ES-I3 (cell line): ENCODE measurements at regions not wholly inside any gene's neighbourhood (a gene's known extent, or its start where the extent isn't known, plus 50 kb on each side); places are given as distances from the start of the nearest gene placed in this dataset.

Experiments used
- H3K36me3 ChIP-seq: 2 replicates; pipeline ENCODE4 v1.6.1; 2013; ENCODE audit warnings: mild to moderate bottlenecking, low read length, control low read depth, moderate library complexity; ENCODE audit not compliant: insufficient read depth
- H3K4me1 ChIP-seq: 2 replicates; pipeline ENCODE4 v1.6.1; 2013; ENCODE audit warnings: mild to moderate bottlenecking, control low read depth, low read length; ENCODE audit not compliant: insufficient read depth
- H3K9ac ChIP-seq: 2 replicates; pipeline ENCODE4 v1.6.1; 2013; ENCODE audit warnings: low read depth, mild to moderate bottlenecking, low read length, moderate library complexity
- H3K9me3 ChIP-seq: 2 replicates; pipeline ENCODE4 v1.6.1; 2013; ENCODE audit warnings: mild to moderate bottlenecking, low read length, moderate library complexity; ENCODE audit not compliant: control insufficient read depth, insufficient read depth

DNA sequence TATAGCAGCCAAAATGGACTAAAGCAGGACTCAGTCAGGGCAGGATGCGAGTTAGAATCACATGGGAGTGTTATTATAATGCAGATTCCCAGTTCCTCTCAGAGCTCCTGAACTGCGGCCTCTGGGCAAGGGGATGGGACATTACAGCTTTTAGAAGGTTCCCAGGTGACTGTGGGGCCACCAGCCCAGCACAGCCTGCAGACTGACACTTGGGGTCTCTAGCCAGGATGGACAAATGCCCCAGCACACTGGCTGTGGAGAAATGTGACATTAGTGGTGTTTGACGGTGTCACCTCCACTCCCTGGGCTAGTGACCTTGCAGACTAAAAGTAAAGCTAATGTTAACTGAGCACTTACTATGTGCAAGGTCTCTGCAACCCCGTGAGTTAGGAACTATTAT is 238.0 kb upstream of the HS6ST1 start:
- Histone ChIP-seq H3K9ac (no peak overlapping the region), H3K4me1 (no peaks in the 10 kb centered on the region), H3K9me3 (no peaks in the 10 kb centered on the region), H3K36me3 (no peaks in the 10 kb centered on the region)

DNA sequence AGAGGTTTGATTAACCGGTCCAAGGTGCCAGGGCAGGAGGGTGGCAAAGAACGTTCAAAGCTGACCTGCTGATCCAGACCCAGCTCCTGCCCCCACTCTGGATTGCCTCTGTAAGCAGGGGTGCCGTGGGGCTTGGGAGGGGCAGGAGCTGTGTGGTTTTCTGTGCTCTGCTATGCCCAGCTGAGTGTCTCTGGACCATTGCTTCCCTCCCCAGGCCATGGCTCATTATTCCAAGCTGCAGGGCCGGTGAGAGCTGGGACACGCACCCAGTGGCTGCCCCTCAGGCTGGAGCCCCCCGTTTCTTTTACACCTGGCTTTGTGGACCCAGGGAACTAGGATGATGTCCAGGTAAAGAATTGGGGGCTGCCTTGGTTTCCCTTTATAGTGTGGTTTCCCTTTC is 238.4 kb upstream of the HS6ST1 start:
- Histone ChIP-seq H3K9me3 (no peaks in the 10 kb centered on the region), H3K9ac (no peak overlapping the region), H3K4me1 (no peaks in the 10 kb centered on the region), H3K36me3 (no peaks in the 10 kb centered on the region)

DNA sequence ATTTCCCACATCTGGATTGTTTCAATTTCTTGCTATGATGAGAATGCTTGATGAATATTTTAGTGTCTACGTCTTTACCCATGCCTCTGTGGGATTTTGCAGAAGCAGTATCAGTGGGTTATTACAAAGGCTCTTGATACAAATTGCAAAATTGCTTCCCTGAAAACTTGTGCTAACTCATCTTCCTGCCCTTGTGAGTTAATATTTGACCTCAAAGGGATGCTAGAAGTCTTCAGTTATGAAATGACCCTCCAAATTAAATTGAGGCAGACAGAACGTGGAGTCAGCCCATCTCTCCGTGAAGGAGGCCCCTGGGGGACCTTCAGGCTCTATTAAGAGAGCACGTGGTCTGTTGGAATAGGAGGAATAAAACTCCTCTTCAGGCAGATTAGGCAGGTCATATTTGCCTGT is 239.2 kb upstream of the HS6ST1 start:
- Histone ChIP-seq H3K9me3 (no peaks in the 10 kb centered on the region), H3K9ac (no peak overlapping the region), H3K4me1 (no peaks in the 10 kb centered on the region)

DNA sequence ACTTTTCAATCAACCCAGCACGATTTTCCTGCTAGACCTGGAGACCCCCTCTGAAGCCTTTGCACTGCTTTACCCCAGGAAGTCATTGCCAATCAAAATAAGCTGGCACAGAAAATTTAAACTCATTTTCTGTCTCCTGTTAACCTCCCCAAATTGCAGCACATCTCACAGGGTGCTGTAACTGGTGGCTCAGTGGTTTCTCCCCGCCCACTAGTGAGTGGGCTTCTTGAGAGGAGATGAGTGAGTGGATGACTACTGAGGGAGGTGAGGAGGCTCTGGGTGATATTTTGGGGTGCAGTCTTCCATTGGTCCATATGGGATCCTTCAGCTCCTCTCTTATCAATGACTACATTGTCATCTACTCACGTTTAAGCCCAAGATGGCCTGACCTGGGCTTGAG is 239.8 kb upstream of the HS6ST1 start:
- Histone ChIP-seq H3K9me3 (no peaks in the 10 kb centered on the region), H3K36me3 (no peaks in the 10 kb centered on the region), H3K4me1 (no peaks in the 10 kb centered on the region), H3K9ac (no peak overlapping the region)

More for the DNA sequence above, 239.2 kb upstream of the HS6ST1 start:
- no peaks in the 10 kb centered on the region for H3K36me3 ChIP-seq

DNA sequence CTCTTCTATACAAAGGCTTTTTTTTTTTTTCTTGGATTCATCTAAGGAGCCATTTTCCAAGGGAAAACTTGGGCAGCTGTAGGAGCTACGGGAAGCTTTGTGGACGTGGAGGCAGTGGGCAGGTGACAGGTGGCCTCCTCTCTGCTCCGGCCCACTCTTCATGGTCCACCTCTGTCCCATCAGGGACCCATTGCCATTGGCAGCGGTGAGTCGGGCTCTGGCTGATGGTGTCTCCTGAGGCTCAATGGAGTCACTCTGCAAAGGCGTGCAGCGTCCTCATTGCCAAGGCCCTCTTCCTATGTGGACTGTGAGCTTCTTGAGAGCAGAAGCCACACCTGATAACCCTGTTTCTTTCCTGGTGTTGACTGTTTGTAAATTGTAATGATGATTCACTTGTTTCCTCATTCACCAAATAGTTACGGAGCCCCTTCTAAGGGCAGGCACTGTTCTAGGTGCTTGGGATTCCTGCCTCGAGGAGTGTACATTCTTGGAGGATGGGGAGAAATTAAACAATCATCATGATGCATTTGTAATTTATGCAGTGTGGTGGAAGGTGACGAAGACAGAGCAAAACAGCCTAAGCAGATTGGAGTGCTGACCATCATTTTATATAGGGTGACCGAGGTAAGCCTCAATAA is 240.3 kb upstream of the HS6ST1 start:
- no peak overlapping the region for H3K9ac ChIP-seq
- H3K9me3 ChIP-seq: no peaks in the 10 kb centered on the region
- H3K36me3 ChIP-seq: no peaks in the 10 kb centered on the region
- no peaks in the 10 kb centered on the region for H3K4me1 ChIP-seq

DNA sequence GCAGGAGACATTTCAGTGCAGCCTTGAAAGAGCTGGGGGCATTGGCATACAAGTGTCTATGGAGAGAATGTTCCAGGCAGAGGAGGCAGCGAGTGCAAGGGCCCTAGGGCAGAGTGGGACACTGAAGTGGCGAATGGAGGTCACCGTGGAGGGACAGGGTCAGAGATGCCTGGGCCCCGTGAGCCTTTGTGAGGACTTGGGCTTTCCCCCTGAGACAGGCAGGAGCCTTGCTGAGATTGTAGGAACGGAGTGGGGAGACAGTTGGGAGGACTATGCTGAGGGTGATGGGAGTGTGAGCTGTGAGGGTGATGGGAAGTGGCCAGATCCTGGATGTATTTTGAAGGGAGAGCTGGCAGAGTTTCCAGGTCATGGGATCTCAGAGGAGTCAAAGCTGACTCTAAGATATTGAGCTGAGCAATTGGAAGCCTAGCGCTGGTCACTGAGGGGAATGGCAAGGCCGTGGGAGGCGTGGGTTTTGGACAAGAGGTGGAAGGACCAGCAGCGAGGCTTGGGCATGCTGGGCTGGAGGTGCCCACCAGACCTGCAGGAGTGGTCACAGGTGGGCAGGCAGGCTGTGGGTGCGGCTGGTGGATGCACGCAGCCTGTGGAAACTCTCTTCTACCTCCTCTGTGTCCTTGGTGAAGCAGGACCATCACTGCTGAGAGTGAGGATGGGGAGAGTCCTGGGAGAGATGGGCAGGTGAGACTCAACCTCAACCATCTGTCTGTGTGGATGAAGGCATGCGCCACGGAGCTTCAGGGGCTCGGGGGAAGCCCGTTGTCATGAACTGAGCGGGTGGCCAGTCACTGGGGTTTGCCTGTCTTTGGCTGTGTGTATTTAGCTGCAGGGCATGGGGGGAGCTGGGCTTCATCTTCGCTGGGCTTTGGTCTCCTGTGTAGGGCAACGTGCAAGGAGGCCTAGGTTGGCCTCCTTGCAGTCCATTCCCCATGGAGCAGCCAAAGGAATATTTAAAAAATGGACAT is 241.2 kb upstream of the HS6ST1 start:
- Histone ChIP-seq H3K9me3 (no peaks in the 10 kb centered on the region), H3K36me3 (no peaks in the 10 kb centered on the region), H3K9ac (no peak overlapping the region), H3K4me1 (no peaks in the 10 kb centered on the region)

DNA sequence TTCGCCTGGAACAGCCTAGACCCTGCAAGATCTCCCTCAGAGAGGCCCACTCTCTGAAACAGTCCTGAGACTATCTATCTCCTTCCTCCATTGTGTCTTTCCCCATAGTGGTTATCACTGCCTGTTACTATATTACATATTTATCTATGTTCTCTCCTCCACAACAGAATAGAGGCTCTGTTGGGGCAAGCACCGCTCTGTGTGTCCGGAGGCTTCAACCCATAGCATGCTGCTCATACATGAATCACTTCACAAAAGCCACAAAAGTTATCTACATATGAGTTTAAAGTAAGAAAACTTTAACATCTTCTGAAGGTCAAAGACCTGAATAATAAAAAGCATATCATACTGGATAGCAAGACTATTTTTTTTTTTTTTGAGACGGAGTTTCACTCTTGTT is 242.1 kb upstream of the HS6ST1 start:
- Histone ChIP-seq H3K9ac (no peak overlapping the region), H3K9me3 (no peaks in the 10 kb centered on the region), H3K4me1 (no peaks in the 10 kb centered on the region), H3K36me3 (no peaks in the 10 kb centered on the region)

DNA sequence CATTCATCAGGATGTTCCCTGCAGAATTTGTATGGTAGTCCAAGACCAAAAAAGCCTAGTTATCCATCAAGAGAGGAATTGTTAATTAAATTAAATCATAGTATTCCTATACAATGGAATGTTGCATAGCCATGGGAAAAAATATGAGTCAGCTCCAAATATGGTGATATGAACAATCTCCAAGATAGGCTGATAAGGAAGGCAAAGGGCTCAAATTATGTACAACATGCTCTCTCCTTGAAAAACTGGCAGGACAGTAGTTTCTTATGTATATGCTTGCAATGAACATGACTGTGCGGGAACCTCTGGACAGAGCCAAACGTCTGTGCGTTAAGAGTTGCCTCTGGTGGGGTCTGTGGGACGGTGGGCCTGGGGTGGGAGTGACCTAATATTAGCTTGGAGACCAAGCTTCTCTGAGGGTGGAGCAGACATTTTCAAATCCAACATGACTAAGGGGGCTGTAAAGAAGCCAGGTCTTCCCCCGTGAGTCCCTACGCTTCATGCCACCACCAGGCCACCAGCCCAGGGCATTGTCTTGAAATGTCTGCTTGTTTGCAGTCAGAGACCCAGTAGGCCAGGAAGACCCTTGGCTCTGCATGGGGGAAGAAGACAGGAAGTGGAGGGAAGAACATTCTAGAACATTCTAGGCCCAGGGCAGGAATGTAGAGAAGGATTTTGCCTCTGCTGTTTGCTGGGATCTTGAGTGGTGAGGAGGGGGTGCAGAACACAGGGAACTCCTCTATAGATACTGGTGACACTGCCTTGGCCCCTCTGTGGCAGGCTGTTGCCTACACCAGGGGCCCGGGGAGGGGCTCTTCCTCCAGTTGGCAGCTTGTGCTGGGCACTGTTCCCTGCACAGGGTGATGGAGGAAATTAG is 244.0 kb upstream of the HS6ST1 start:
- H3K4me1 ChIP-seq: no peaks in the 10 kb centered on the region

DNA sequence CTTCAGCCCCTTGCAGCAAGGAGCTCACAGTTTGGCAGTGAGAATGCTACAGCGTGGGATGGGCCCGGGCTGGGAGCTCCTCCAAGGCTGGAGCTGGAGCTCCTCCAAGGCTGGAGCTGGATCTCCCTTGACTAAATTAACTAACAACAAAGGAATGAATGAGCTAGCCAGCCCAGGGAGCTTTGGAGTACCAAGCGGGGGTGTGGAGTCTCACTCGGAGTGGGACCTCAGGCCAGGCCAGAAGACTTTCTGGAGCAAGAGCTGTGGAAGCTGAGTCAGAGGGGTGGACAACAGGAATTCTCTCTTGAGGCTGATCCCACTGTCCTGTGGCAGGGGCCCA is 244.7 kb upstream of the HS6ST1 start:
- Histone ChIP-seq H3K4me1 (no peaks in the 10 kb centered on the region), H3K9ac (no peak overlapping the region), H3K36me3 (no peaks in the 10 kb centered on the region), H3K9me3 (no peaks in the 10 kb centered on the region)

More for the DNA sequence above, 244.0 kb upstream of the HS6ST1 start:
- no peak overlapping the region for H3K9ac ChIP-seq
- H3K36me3 ChIP-seq: no peaks in the 10 kb centered on the region
- no peaks in the 10 kb centered on the region for H3K9me3 ChIP-seq

DNA sequence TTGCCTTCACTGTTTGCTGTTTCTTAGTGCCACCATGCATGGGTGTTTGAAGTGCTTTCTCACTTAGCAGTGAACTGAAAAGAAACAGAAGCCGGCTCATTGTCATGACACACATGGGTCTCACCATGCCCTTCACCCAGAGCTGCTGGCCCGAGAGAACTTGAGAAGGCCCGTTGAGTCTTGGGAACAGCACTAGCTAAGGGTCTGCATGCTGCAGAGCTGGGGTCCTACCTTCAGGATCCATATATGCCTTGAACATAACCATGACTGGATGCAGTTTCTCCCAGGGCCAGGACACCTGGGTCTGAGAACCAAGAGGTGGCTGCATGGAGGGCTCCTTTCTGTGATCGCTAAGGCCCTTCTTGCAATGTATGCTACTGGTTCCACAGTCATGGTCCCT is 245.5 kb upstream of the HS6ST1 start:
- H3K36me3 ChIP-seq: no peaks in the 10 kb centered on the region
- H3K9me3 ChIP-seq: no peaks in the 10 kb centered on the region
- H3K9ac ChIP-seq: no peak overlapping the region
- no peaks in the 10 kb centered on the region for H3K4me1 ChIP-seq

DNA sequence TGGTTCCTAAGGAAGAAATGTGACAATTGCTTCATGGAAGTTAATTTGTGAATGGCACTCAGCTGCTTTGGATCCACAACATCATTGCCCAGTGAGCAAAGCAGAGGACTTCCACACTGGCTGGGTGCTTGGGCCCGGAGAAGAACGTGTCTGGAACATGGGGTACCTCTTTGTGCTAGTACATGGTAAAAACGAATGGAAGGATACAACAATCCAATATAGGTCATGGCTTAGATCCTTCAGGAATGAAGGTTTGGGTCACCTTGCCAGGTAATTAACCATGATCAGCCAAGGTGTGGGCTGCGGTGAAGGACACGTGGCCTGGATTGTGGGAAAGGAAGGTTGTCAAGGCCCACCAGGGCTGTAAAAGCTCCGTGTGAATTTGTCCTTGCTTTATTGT is 245.9 kb upstream of the HS6ST1 start:
- H3K4me1 ChIP-seq: no peaks in the 10 kb centered on the region
- H3K9ac ChIP-seq: no peak overlapping the region
- no peaks in the 10 kb centered on the region for H3K9me3 ChIP-seq

DNA sequence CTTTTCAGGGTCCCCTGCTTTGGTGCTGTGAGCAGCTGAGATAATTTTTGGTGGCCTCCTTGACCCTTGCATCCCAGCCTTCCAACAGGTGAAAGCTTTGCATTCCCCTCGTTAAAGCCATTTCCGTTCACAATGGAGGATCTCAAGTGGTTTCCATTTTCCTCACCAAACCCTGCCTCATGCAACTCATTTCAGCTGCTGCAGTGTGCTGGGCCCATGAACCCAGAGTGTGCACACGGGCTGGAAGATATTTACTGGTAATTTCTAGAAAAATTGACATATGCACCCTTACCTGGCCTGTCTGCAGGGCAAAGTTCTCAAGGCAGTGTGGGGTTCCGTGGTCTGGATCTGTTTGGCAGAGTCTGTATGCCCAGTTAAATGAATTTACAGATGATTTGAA is 246.8 kb upstream of the HS6ST1 start:
- H3K36me3 ChIP-seq: no peaks in the 10 kb centered on the region
- H3K9me3 ChIP-seq: no peaks in the 10 kb centered on the region
- no peak overlapping the region for H3K9ac ChIP-seq
- H3K4me1 ChIP-seq: no peaks in the 10 kb centered on the region

More for the DNA sequence above, 245.9 kb upstream of the HS6ST1 start:
- no peaks in the 10 kb centered on the region for H3K36me3 ChIP-seq

DNA sequence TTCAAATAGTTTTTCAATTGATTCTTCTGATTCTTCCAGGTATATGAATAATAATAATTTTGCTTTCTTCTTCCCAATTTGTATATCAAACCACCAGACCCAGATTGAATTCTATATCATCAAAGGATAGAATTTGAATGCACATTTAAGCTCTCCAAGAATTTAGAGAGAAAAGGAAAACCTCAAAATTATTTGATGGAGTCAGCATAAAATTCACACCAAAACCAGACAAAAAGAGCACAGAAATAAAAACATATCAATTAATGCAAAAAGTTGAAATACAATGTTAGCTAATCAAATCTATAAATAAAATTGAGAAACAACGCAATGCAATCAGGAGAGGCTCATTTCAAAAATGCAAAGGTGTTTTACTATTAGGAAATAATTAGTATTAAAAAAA is 248.0 kb upstream of the HS6ST1 start:
- no peaks in the 10 kb centered on the region; the same call in 1 of the 2 replicates for H3K9me3 ChIP-seq
- no peak overlapping the region for H3K9ac ChIP-seq
- H3K4me1 ChIP-seq: no peaks in the 10 kb centered on the region
- H3K36me3 ChIP-seq: no peaks in the 10 kb centered on the region

DNA sequence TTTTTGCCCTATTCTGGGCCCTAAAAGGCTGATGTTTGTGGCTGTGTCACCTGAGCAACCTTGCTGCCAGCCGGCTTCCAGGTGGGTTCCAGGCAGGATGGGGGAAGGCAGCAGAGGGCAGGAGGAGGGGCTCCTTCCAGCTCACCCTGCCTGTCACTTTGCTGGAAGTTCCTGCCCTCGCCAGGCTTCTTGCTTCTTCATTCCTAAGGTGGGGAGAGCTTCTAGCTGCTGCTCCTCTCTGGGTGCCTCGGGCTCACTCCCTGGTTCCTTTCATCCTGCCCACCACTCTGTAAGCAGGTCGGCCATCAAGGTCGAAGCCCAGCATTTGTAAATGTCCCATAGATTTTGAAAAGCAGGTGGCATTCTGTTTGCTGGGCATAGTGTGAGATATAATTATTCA is 249.4 kb upstream of the HS6ST1 start:
- no peaks in the 10 kb centered on the region for H3K4me1 ChIP-seq
- H3K9ac ChIP-seq: no peak overlapping the region
- H3K36me3 ChIP-seq: no peaks in the 10 kb centered on the region
- H3K9me3 ChIP-seq: no peaks in the 10 kb centered on the region; the same call in none of the 2 replicates
